ENCODE measurements at regions not wholly inside any gene's neighbourhood (a gene's known extent, or its start where the extent isn't known, plus 50 kb on each side); places are given as distances from the start of the nearest gene placed in this dataset.

GRCh38 chr6:87820343-87820984, 118.4 kb upstream of the AKIRIN2 start:
- TF ChIP-seq POLR2A (IDR thresholded peaks at IDR 0.05) (no peak), CTCF (IDR thresholded peaks at IDR 0.05) (no peak), EP300 (IDR thresholded peaks at IDR 0.05) (no peak), POLR2AphosphoS5 (IDR thresholded peaks at IDR 0.05) (no peak)
- intact Hi-C loops (cut with DNase I; ENCODE audit: low total_unique reads): no loop called here
- no peak for DNase-seq
- Histone ChIP-seq H3K36me3 (no peaks in the 10 kb centered on the region), H3K27ac (no peak overlapping the region), H3K9me3 (no peaks in the 10 kb centered on the region), H3K27me3 (no peaks in the 10 kb centered on the region), H3K4me3 (no peak overlapping the region), H3K4me1 (no peaks in the 10 kb centered on the region)
- WGBS, 5 donors: 83 to 94% (median 90%) methylated on average over 7 of the region's 7 CpGs

GRCh38 chr6:87817183-87817582, 115.2 kb upstream of the AKIRIN2 start:
- no peak for DNase-seq
- Histone ChIP-seq H3K9me3 (no peaks in the 10 kb centered on the region), H3K36me3 (no peaks in the 10 kb centered on the region), H3K27ac (no peak overlapping the region), H3K27me3 (peaks cover 0 to 20% (median 2%) of the 10 kb centered on the region in 3 donors), H3K4me1 (no peaks in the 10 kb centered on the region), H3K4me3 (no peak overlapping the region)
- TF ChIP-seq EP300 (IDR thresholded peaks at IDR 0.05) (no peak), POLR2AphosphoS5 (IDR thresholded peaks at IDR 0.05) (no peak), CTCF (IDR thresholded peaks at IDR 0.05) (no peak), POLR2A (IDR thresholded peaks at IDR 0.05) (no peak)
- 62 to 84% (median 72%) methylated on average over 1 of the region's 1 CpG for WGBS, 5 donors
- intact Hi-C loops (cut with DNase I; ENCODE audit: low total_unique reads): no loop called here

- TF ChIP-seq POLR2A (IDR thresholded peaks at IDR 0.05) (no peak), CTCF (IDR thresholded peaks at IDR 0.05) (no peak), POLR2AphosphoS5 (IDR thresholded peaks at IDR 0.05) (no peak), EP300 (IDR thresholded peaks at IDR 0.05) (no peak)
- H3K9me3 ChIP-seq: no peaks in the 10 kb centered on the region
- no peak overlapping the region for H3K4me3 ChIP-seq
- WGBS, 5 donors: 62 to 82% (median 76%) methylated on average over 1 of the region's 1 CpG
- no peaks in the 10 kb centered on the region for H3K4me1 ChIP-seq
- DNase-seq: no peak
- H3K36me3 ChIP-seq: no peaks in the 10 kb centered on the region
- intact Hi-C loops (cut with DNase I; ENCODE audit: low total_unique reads): no loop called here
- no peak overlapping the region for H3K27ac ChIP-seq
- peaks cover 0 to 26% (median 3%) of the 10 kb centered on the region in 3 donors for H3K27me3 ChIP-seq
These were observed 113.4 kb upstream of the AKIRIN2 start for GRCh38 chr6:87815449-87815848.

GRCh38 chr6:87808005-87808757, 106.1 kb upstream of the AKIRIN2 start:
- Histone ChIP-seq H3K4me1 (no peaks in the 10 kb centered on the region), H3K4me3 (no peak overlapping the region), H3K9me3 (no peaks in the 10 kb centered on the region), H3K36me3 (no peaks in the 10 kb centered on the region), H3K27me3 (peaks cover 0 to 14% (median 3%) of the 10 kb centered on the region in 3 donors), H3K27ac (no peak overlapping the region)
- no peak for DNase-seq
- intact Hi-C loops (cut with DNase I; ENCODE audit: low total_unique reads): no loop called here
- 61 to 79% (median 72%) methylated on average over 5 of the region's 5 CpGs for WGBS, 5 donors
- no peak for TF ChIP-seq POLR2AphosphoS5 (IDR thresholded peaks at IDR 0.05)
- TF ChIP-seq CTCF (IDR thresholded peaks at IDR 0.05): no peak
- no peak for TF ChIP-seq POLR2A (IDR thresholded peaks at IDR 0.05)
- TF ChIP-seq EP300 (IDR thresholded peaks at IDR 0.05): no peak
